ENCODE measurements at regions not wholly inside any gene's neighbourhood (a gene's known extent, or its start where the extent isn't known, plus 50 kb on each side); places are given as distances from the start of the nearest gene placed in this dataset.
A peak's percentile ranks its signal among the peaks of the same experiment; 100 is the strongest.

DNA sequence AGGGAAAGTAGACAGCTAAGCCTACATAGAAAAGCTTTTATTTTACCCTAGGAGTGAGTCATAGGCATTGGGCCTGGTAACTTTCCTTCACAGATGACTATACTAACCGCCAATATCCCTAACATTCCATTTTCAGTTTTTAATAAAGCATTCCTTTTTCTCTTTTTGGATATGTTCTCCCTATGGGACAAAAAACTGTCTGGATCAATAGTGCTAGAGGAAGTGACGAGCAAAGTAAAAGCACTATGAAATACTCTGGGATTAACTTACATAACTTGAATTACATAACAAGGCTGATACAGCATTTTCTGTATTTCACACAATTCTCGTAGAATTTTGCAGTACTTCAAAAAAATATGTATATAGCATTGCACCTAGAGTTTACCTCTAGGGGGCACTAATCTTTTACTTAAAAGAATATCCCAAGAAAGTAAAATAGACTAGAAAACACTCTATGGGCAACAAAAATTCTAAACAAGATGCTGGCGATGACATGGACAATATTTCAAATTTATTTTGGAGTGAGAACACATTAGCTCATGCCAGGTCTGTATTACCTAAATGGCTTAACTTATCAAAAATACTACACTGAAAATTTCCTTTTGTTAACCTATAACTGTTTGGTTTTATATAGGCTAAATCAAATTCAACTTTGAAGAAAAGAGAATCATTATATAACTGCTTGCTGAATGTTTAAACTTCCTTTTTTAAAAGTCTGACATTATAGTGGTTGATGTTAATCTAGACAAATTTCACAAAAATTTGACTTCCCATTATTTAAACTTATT, 66.3 kb upstream of the DST start:
- peak; percentile 29 to 44 for DNase-seq

DNA sequence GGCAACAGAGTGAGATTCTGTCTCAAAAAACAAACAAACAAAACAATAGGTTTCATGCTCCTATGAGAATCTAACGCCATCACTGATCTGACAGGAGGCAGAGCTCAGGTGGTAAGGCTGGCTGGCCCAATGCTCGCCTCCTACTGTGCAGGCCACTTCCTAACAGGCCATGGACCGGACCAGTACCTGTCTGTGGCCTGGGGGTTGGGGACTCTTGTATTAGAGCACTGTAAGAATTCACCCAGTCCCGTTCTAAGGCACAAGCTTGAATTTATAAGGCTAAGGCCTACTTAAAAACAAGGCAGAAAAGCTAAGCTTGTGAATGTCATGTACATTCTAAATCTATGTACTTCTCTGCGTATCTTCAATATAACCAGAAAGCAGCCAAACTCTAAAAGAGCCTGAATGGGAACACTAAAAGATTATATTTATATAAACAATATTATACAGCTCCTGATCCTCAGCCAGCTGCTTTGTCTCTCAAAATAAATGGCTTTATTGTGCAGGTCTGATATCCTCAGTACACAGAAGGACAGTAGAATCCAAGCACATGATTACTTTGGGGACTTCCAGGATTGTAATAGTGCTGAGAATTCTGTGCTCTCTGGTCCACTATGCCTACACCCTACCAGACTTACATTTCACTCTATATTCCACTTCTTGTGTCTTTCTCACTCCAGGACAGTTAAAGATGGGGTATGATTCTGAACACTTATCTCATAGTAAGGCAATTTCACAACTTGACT, 64.5 kb upstream of the DST start:
- no peak for DNase-seq

DNA sequence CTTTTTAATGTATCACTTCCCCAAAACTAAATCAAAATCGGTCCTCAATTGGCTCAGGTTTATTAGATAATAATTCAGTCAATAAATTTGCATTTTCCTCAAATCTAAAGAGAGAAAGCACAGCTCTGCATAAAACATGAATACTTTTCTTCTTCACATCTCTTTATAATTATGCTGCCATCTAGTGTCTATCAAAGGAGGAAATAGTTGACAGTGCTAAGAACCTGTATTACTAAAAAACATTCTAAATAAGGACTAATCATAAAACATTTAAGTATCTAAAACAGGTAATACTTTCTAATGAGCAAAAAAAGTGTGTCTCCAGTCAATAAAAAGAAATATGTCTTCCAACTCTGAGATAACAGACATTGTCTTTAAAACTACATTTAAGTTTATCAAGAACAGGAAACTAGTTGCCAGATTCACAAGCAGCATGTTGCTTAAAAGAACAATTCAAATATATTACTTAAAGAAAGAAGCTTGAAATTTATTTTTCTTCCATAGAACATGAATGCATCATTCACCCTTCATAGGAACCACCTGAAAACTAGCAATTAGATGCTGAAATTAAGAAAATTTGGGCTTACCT, 56.5 kb upstream of the DST start:
- DNase-seq, result peak in 1 of 2 experiments; percentile 13

DNA sequence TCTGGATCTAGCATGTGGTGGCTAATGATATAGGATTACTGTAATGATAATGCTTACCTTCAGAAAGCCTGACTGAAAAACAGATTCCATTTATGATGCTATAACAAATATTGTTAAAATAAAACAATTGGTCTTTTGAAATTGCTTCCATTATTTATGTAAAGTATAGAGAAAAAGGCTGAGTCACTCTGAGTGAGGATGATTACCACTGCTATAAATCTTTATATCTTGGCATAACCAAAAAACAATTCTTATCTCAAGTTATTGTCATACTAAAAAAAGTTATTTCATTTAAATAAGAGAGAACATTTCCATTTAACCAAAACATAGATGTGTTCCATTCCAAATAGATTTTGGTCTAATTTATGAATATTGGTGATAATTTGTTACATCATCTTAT, 53.0 kb upstream of the DST start:
- DNase-seq, result no peak

DNA sequence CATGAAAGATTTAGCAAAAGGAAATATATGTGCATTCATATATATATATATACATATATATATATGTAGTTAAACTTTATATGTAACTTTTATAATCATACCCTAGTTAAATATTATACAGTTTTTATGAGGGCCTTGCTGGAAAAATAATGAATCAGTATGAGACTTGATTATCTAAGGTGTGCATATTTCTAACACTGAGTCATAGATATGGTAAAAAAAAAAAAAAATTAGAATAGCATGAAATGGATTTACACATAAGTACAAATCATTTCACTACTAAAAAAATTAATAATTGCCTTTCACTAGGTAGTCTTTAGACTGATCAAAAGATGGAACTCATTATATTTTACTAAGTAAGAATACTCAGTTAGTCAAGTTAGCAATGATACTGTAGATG, 51.3 kb upstream of the DST start:
- DNase-seq, result no peak

DNA sequence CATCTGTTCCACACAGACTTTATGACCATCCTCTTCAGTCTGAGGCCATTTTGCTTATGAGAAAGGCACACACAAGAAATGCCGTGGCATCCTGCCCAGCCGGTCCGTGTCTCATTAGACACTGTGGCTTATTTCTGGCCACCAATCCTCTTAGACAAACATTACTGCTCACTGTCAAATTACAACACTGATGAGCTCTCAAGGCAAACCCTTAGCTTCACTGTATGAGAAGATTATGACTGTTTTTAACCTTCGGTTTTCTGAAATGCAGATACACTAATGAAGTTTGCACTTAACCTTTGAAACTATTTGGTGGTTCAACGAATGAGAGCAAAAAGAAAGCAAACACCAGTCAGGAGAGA, 50.5 kb upstream of the DST start:
- peak in 1 of 2 experiments; percentile 67 for DNase-seq

DNA sequence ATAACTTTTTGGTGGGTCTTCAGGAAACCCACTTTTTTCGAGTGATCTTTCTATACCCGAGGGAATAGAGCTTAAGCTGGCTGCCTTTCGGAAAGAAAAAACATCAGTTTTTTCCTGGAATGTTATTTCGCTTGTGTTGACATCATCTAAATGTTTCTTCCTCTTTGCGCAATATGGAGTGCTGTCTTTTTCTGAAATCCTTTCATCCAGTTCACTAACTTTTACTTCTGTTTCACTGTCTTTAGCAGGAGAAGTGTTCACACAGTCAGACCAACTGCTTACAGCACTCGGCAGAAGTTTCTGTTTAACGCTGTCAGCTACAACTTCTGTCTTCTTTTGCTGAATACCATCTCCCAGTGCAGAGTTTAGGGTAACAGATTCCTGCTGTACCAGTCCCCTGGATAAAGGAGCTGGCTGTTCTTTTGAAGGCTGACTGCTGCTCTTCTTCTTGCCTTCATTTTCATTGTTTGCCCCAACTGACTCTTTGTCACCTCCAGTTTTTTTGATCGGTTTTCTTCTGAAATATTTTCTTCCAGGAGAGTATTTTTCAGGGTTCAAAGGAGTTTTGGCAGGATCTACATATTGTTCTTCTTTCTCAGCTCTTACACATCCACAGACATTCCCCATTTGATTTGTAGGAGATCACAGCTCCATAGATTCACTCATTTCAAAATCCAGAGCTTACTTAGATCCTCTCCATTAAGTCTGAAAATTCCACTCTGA, 50.0 kb upstream of the DST start:
- DNase-seq, result no peak

Measured in NCI-H2081 (cell line).